Esophagus muscularis mucosa (tissue), 4 donors: ENCODE measurements at regions not wholly inside any gene's neighbourhood (a gene's known extent, or its start where the extent isn't known, plus 50 kb on each side); places are given as distances from the start of the nearest gene placed in this dataset.

ENCODE experiments used
- CTCF ChIP-seq, 3 experiments: fragments of 200-600 bp in 2 of 3; fragments of 450-650 bp in 1 of 3; sonication (generic) in 2 of 3; IDR thresholded peaks; one replicate each; pipeline ENCODE4 v1.5.1; 2017 to 2019; ENCODE audit warnings: antibody characterized with exemption in 3 of 3, mild to moderate bottlenecking in 2 of 3, moderate library complexity in 1 of 3
- EP300 ChIP-seq: sonication (generic); formaldehyde crosslinking; IDR thresholded peaks from one replicate; pipeline ENCODE4 v1.6.1; 2017; ENCODE audit warnings: antibody characterized with exemption
- POLR2A ChIP-seq: fragments of 450-650 bp; IDR thresholded peaks from one replicate; pipeline ENCODE4 v1.6.1; 2017; ENCODE audit warnings: antibody characterized with exemption, moderate library complexity, mild to moderate bottlenecking, low read depth
- POLR2AphosphoS5 ChIP-seq, 2 donors: sonication (generic); formaldehyde crosslinking; IDR thresholded peaks; one replicate each; pipeline ENCODE4 v1.6.1; 2017; ENCODE audit warnings: antibody characterized with exemption in 2 of 2

GRCh38 chr3:117298273-117298672, 588.7 kb downstream of the TUSC7 start:
- TF ChIP-seq CTCF (IDR thresholded peaks at IDR 0.05): no peak
- TF ChIP-seq EP300: no peak
- TF ChIP-seq POLR2AphosphoS5 (IDR thresholded peaks at IDR 0.05): no peak
- TF ChIP-seq POLR2A: no peak
